ENCODE measurements at regions not wholly inside any gene's neighbourhood (a gene's known extent, or its start where the extent isn't known, plus 50 kb on each side); places are given as distances from the start of the nearest gene placed in this dataset.

GRCh38 chr2:221833966-221834365, 261.9 kb upstream of the EPHA4 start (continued):
- TF ChIP-seq SMC3 (IDR thresholded peaks at IDR 0.05; ENCODE audit: low read depth, low read length), result no peak
- TF ChIP-seq ZBTB33 (IDR thresholded peaks at IDR 0.05; ENCODE audit: borderline replicate concordance, low read depth), result no peak
- no peak for TF ChIP-seq JUND (IDR thresholded peaks at IDR 0.05)
- no peak for TF ChIP-seq MEF2A (IDR thresholded peaks at IDR 0.05; ENCODE audit: borderline replicate concordance, low read depth)
- TF ChIP-seq POLR2AphosphoS5 (IDR thresholded peaks at IDR 0.05; ENCODE audit: low read depth, low read length), result no peak
- TF ChIP-seq GATA2 (CRISPR knock-in tag; IDR thresholded peaks at IDR 0.05), result no peak
- no peak for TF ChIP-seq RFX5 (IDR thresholded peaks at IDR 0.05; ENCODE audit: low read length)

- Histone ChIP-seq H3K79me2 (ENCODE audit: insufficient read depth) (no peaks in the 10 kb centered on the region), H3K27ac (ENCODE audit: low read depth in 2 of 2, low read length in 1 of 2) (no peak overlapping the region), H3K4me1 (ENCODE audit: control insufficient read depth in 1 of 2, insufficient read depth in 2 of 2, low read depth in 1 of 2, low read length in 1 of 2) (no peaks in the 10 kb centered on the region), H3K27me3 (ENCODE audit: insufficient read depth) (no peaks in the 10 kb centered on the region), H3K4me3 (ENCODE audit: low read depth in 2 of 2, low read length in 1 of 2) (no peak overlapping the region), H3K9me2 (no peaks in the 10 kb centered on the region), H2AFZ (ENCODE audit: low read depth) (no peak overlapping the region), H3K4me2 (no peak overlapping the region), H3K36me3 (replicated peaks in 1 of 2; ENCODE audit: control insufficient read depth in 1 of 2, insufficient read depth in 2 of 2, low read length in 1 of 2) (no peaks in the 10 kb centered on the region), H3K9ac (no peak overlapping the region), H3F3A (replicated peaks; ENCODE audit: insufficient read depth) (no peaks in the 10 kb centered on the region), H3K9me3 (no peaks in the 10 kb centered on the region), H4K20me1 (ENCODE audit: insufficient read depth) (no peaks in the 10 kb centered on the region)
- no peak for TF ChIP-seq RAD21 (IDR thresholded peaks at IDR 0.05; ENCODE audit: low read length)
- no peak for TF ChIP-seq SIN3A (IDR thresholded peaks at IDR 0.05; ENCODE audit: borderline replicate concordance, low read depth, low read length)
- no peak for TF ChIP-seq MAX (IDR thresholded peaks at IDR 0.05; ENCODE audit: low read depth)
- no peak for TF ChIP-seq TCF12 (IDR thresholded peaks at IDR 0.05)
- TF ChIP-seq PBX3 (IDR thresholded peaks at IDR 0.05), result no peak
- no peak for TF ChIP-seq CHD2 (IDR thresholded peaks at IDR 0.05; ENCODE audit: low read length, partially characterized antibody)
- TF ChIP-seq POLR2AphosphoS5 (IDR thresholded peaks at IDR 0.05; ENCODE audit: low read depth, low read length), result no peak
- TF ChIP-seq IRF3 (IDR thresholded peaks at IDR 0.05; ENCODE audit: low read depth, low read length), result no peak
- no peak for TF ChIP-seq ZBTB33 (IDR thresholded peaks at IDR 0.05; ENCODE audit: borderline replicate concordance, low read depth)
- TF ChIP-seq TEAD4 (IDR thresholded peaks at IDR 0.05; ENCODE audit: borderline replicate concordance, insufficient read depth), result no peak
- no peak for TF ChIP-seq GATA2 (CRISPR knock-in tag; IDR thresholded peaks at IDR 0.05)
- no peak for TF ChIP-seq FOXM1 (IDR thresholded peaks at IDR 0.05; ENCODE audit: low read depth)
- TF ChIP-seq RFX5 (IDR thresholded peaks at IDR 0.05; ENCODE audit: low read length), result no peak
- no peak for TF ChIP-seq SMC3 (IDR thresholded peaks at IDR 0.05; ENCODE audit: low read depth, low read length)
- no peak for TF ChIP-seq FOXJ3 (CRISPR knock-in tag; IDR thresholded peaks at IDR 0.05)
- TF ChIP-seq JUND (IDR thresholded peaks at IDR 0.05), result no peak
- no peak for TF ChIP-seq NFIC (IDR thresholded peaks at IDR 0.05; ENCODE audit: borderline replicate concordance)
- no peak for TF ChIP-seq USF1 (IDR thresholded peaks at IDR 0.05; ENCODE audit: borderline replicate concordance, low read depth)
- TF ChIP-seq YY1 (IDR thresholded peaks at IDR 0.05; ENCODE audit: low read depth), result no peak
- ChIA-PET POLR2A (no interaction called here), CTCF (no interaction called here)
- DNase-seq, result no peak
- 35% methylated on average over 2 of the region's 2 CpGs for WGBS (ENCODE audit: low lambda C conversion rate)
Observed at GRCh38 chr2:221831051-221831450, 258.9 kb upstream of the EPHA4 start.
